GM18873 (cell line): ENCODE measurements at regions not wholly inside any gene's neighbourhood (a gene's known extent, or its start where the extent isn't known, plus 50 kb on each side); places are given as distances from the start of the nearest gene placed in this dataset.

ENCODE experiments used
- ATAC-seq: cut with Tn5 transposase; IDR thresholded peaks from one replicate; pipeline ENCODE4 v1.9.1; 2021; ENCODE audit warnings: mild to moderate bottlenecking, moderate library complexity, moderate number of reproducible peaks; ENCODE audit not compliant: unreplicated experiment, low FRiP score

GRCh38 chr6:45743028-45743615 lies 272.5 kb downstream of the CLIC5 start:
- ATAC-seq = no peak

DNA sequence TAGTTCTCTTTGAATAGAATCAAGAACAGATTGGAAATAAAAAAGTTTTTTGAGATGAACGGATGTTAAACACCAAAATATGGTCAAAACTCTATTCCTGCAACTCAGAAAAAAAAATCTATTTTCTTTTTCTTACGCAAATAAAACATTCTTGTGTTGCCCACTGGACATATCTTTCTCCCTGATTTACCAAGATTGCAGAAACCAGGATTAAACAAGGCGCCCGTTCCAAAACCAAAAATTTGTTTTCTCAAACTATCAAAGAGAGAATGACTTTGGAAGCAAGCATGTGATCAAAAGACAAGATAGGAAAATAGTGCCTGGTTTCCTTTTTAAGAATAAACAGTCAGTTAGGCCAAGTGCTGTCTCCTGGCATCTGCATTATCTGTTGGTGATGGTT lies 273.1 kb downstream of the CLIC5 start:
- ATAC-seq = no peak

GRCh38 chr6:45741437-45742171 lies 274.1 kb downstream of the CLIC5 start:
- ATAC-seq = peak; percentile 59

- no peak for ATAC-seq
Measured at GRCh38 chr6:45739058-45739457, 276.6 kb downstream of the CLIC5 start.

DNA sequence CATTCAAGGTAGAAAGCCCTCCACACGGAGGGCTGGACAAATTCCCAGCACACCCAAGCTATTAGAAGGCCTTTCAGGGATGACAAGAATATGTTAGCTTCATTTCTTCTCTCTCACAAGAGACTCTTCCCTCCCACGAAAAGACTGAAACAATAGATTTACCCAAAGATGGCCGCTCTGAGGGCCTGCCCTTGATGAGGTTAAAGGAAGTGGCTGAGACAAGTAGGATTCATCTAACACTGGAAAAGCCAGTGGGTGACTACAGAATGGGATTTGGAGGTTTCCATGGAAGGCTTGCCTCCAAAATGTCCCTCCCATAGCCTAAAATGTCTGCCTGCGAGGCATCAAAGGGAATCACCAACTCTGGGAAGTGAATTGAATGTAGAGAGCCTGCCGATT lies 277.6 kb downstream of the CLIC5 start:
- ATAC-seq = no peak

DNA sequence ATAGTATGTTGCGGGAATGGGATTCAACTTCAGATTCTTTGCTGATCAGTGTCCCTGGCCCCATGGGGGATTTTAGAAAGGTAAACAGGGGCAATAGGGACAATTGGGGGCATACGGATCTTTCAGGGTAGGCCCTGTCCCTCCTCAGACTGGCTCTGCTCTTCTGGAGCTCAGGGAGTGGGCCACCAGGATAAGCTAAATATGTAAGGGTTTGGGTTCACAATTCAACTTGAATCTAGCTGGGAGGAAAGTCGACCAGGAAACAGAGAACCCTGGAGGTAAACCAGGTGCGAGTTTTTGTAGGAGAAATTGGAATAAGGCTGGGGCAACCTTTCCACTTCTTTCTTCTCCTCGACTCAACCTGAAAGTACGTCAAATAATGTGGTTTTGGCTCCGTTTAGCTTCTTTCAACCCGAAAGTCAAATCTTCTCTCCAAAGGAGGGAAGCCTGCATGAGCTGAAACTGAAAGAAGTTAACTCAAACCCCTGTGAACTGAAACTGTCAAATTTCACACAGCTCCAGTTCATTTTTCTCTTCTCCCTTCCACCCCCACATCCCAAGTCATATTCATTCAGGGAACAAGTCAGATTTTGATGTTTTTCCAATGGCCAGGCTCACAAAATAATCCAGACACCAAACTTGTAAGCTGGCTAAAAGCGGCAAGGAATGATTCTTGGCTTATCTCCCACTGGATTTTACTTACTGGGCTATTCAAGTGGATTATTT lies 278.2 kb downstream of the CLIC5 start:
- peak; percentile 50 for ATAC-seq

GRCh38 chr6:45736134-45736533 lies 279.5 kb downstream of the CLIC5 start:
- ATAC-seq = no peak

DNA sequence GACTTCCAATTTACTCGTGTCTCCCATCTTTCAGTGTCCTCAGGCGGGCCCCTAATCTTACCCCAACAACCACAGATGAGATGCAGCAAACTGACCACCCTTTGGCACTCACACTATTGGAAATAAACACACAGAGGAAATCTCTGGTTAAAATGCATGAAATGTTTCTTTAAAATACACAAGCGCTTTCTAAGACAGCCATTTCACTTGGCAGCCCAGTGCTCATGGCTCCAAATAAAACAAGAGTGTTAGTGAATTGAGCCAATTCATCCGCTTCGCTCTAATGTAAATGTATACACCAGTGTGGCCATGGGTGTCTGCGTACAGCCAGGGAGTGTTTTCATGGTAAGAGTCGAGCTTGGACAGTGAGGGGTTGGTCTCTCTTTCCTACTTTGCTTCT lies 282.9 kb downstream of the CLIC5 start:
- ATAC-seq = no peak

DNA sequence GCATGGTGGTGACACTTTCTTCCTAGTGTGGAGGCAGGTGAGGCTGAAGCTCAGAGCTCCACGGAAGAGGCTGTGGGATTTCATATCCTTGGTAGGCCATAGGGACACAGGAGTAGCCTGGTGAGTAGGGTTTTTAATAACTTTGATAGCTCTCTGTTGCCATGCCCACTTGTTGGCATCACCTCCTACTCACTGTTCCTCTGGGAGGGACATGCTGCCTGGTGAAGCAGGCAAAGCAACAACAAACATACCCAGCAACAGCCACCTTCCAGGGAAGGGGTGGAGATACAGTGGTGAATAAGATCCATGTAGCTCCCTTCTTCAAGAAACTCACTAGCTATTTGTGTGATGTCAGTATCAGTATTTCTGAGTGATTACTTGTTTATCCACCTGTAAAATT lies 285.4 kb downstream of the CLIC5 start:
- no peak for ATAC-seq

DNA sequence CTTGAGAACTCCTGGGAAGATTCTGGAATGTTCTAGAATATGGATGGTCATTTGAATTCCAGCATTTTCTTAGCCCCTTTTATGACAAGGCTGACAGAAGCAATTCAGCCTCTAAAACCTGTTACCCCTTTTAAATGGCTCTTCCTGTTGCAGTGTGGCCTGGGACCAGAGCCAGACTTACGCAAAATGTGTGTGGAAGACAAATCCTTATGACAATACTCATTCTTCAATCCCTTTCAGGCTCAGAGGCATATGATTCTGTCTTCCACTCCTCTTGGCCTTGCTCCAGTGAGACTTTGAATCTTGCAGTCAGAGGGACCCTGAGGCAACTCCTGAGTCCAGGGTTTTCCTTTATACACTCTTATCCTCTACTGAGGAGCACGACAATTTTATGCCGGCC lies 287.0 kb downstream of the CLIC5 start:
- ATAC-seq = no peak

- no peak for ATAC-seq
Measured at GRCh38 chr6:45727819-45728449, 287.7 kb downstream of the CLIC5 start.

GRCh38 chr6:45727228-45727627 lies 288.4 kb downstream of the CLIC5 start:
- ATAC-seq = no peak

DNA sequence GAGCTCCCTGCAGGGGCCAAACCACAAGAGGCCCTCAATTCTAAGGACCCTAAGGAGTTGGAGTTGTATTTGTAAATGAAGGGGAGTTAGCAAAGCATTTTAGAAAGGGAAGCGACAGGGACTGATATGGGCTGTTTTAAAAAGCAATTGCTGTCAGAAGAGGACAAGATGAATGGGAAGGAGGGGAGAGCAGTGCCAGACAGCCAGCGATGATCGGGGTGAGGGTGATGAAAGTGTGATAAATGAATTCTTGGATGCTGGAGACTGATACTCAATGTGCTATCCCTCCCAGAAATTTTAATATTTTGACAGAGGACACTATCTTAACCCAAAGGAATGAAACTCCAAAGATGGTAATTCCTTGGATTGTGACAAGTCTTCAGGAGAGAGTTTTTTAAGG lies 289.2 kb downstream of the CLIC5 start:
- no peak for ATAC-seq

DNA sequence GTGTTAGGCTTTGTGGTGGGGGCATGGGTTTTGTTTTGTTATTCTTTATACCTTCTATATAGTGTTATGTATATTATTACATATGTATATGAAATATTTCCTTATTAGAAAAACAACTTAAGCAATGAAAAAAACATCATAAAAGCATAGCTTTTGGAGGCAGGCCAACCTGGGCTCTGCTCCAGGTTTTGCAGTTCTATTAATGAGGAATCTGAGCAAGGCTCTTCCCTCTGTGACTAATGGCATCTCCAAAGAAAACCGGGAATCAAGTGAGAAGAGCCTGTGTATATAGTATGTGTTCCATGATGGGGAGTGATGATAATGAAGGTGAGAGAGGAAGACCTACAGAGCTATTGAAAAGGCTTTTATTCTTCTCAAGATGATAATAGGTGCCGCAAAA lies 291.1 kb downstream of the CLIC5 start:
- ATAC-seq = no peak

- no peak for ATAC-seq
Measured at GRCh38 chr6:45724027-45724426, 291.6 kb downstream of the CLIC5 start.

DNA sequence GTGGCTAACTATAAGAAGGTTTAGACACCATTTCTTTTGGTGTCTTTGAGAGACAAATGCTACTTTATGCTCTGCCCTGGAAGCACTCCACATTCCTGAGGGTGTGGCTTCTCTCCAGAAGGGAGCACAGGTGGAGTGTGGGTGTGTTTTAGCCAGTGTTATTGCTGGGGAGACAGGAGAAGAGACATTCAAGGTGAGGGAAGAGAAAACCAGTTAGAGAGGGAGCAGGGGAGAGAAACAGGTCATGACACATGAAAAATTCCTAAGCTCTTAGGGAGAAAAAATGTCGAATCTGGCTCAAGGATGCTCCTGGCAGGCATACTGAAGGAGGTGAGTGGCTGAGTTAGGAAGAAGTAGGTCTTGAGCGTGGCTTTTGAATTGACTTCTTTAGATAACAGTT lies 292.8 kb downstream of the CLIC5 start:
- no peak for ATAC-seq

DNA sequence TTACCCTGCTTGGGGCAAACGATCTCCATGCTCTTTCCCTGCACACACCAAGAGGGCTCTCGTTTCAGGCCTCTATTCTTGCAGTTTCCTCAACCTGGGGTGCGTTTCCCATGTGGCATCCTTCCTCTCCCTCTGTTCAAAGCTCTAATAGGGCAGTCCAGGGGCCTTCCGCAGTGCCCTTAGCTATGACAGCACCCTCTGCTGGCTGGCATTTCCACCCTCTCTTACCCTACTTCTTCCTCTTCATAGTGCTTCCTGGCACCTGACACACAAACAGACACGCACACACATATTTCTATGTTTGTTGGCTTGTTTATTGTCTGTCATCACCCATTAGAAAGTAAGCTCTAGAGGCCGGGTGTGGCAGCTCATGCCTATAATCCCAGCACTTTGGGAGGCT lies 294.0 kb downstream of the CLIC5 start:
- no peak for ATAC-seq

DNA sequence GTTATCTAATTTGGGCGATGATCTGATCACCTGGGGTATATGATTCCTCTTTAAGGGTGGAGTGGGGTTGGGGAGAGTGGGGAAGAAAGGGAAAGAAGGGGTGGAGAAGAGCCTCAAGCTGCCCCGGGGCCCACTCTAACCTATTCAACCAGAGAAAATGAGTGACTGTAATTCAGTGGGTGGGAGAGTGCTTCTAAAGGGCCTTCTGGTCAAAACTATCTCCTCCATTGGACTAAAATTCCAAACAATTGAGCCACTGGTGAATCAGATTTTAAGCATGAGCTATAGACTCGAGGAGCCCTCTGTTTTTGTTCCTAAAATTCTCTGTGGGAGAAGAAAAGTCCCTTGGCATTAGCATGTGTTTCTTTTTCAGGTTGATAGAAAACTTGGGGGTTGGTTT lies 296.8 kb downstream of the CLIC5 start:
- ATAC-seq = no peak

DNA sequence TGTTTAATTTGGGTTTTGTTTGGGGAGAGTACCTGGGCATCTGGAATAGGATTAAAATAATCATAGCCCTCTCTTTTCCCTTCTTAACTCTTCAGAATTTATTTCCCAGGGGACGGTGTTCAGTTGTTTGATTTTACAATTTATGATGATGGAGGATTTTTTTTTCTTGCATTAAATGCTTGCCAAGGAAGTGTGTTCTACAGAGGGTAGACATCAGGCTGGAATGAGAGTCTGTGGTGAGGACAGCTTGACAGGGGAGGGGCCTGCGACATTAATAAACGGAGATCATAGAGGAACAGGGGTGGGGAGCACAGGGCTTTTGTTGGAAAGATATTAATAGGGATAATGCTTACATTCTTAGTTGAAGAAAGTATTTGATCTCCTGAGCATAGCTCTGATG lies 297.5 kb downstream of the CLIC5 start:
- ATAC-seq = no peak

GRCh38 chr6:45717715-45718114 lies 297.9 kb downstream of the CLIC5 start:
- no peak for ATAC-seq

DNA sequence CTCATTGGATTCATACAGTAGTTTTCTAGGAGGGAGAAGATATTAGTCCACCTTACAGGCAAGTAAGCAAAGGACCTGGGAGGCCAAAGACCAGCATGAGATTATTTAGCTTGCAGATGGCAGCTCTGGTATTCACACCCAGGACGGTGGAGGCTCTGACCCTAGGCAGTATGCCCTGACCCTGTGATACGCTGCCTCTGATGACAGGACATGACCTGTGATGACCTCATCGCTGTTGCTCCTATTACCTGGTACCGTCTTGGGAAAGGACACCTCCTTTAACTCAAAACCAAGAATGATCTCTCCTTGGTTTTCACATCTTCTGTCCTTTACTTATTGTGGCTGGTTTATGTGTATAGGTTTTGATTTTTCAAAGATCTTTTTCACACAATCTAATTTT lies 298.6 kb downstream of the CLIC5 start:
- no peak for ATAC-seq

- no peak for ATAC-seq
Measured at GRCh38 chr6:45715508-45715803, 300.2 kb downstream of the CLIC5 start.
